Fibroblast of lung (primary cell): ENCODE measurements at regions not wholly inside any gene's neighbourhood (a gene's known extent, or its start where the extent isn't known, plus 50 kb on each side); places are given as distances from the start of the nearest gene placed in this dataset.

Experiments used
- EZH2 ChIP-seq: IDR thresholded peaks from 2 replicates; pipeline ENCODE4 v1.5.1; 2012; ENCODE audit warnings: low read length, control low read depth, mild to moderate bottlenecking; ENCODE audit errors: missing control alignments
- TF ChIP-seq, protein P1 (sequence below), 2 donors: IDR thresholded peaks in 1 of 2; conservative IDR thresholded peaks in 1 of 2; 1 replicate in 1 of 2; 2 replicates in 1 of 2; pipeline ENCODE4 v1.5.1; 2011 to 2012; ENCODE audit warnings: low read length in 2 of 2, control low read depth in 1 of 2, inconsistent platforms in 1 of 2, low read depth in 1 of 2, mild to moderate bottlenecking in 1 of 2

DNA sequence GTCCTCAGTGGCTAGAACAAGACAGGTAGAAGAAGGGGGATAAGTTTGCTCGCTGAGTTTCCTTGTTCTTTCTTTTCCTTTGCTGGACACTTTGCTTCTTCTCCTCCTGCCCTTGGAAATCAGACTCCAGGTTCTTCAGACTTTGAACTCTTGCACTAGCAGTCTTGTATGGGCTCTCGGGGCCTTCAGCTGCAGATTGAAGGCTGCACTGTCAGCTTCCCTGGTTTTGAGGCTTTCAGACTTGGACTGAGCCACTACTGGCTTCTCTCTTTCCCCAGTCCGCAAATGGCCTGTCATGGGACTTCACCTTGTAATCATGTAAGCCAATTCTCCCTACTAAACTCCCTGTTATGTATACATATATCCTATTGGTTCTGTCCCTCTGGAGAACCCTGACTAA lies 379.8 kb downstream of the NDFIP2 start:
- TF ChIP-seq, protein P1, sequence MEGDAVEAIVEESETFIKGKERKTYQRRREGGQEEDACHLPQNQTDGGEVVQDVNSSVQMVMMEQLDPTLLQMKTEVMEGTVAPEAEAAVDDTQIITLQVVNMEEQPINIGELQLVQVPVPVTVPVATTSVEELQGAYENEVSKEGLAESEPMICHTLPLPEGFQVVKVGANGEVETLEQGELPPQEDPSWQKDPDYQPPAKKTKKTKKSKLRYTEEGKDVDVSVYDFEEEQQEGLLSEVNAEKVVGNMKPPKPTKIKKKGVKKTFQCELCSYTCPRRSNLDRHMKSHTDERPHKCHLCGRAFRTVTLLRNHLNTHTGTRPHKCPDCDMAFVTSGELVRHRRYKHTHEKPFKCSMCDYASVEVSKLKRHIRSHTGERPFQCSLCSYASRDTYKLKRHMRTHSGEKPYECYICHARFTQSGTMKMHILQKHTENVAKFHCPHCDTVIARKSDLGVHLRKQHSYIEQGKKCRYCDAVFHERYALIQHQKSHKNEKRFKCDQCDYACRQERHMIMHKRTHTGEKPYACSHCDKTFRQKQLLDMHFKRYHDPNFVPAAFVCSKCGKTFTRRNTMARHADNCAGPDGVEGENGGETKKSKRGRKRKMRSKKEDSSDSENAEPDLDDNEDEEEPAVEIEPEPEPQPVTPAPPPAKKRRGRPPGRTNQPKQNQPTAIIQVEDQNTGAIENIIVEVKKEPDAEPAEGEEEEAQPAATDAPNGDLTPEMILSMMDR (conservative IDR thresholded peaks at IDR 0.05 in 1 of 2, IDR thresholded peaks at IDR 0.05 in 1 of 2; ENCODE audit: low read depth in 1 of 2, low read length in 2 of 2): no peak
- no peak for TF ChIP-seq EZH2
